Coronary artery (tissue), 2 donors: ENCODE measurements at regions not wholly inside any gene's neighbourhood (a gene's known extent, or its start where the extent isn't known, plus 50 kb on each side); places are given as distances from the start of the nearest gene placed in this dataset.
"Not testable (repeated sequence)": the region's sequence is repeated elsewhere in the genome, so short reads cannot be mapped to it uniquely, and the experiment has no call there.

Experiments
- DNase-seq: peaks from one replicate; pipeline ENCODE4 v3.0.0-alpha.2; 2017; ENCODE audit warnings: low spot score
- H3K27ac ChIP-seq, 2 donors: fragments of 200-600 bp; sonication (generic); one replicate each; pipeline ENCODE4 v1.5.1; 2016 to 2019
- H3K4me3 ChIP-seq: fragments of 200-600 bp; sonication (generic); 2 replicates; pipeline ENCODE4 v1.5.1; 2016; ENCODE audit warnings: mild to moderate bottlenecking, moderate library complexity
- CTCF ChIP-seq: fragments of 200-600 bp; sonication (generic); IDR thresholded peaks from one replicate; pipeline ENCODE4 v1.5.1; 2019; ENCODE audit warnings: antibody characterized with exemption

GRCh38 chr10:93222876-93223275, 149.2 kb downstream of the CYP26A1 start:
- no peak for DNase-seq
- H3K27ac ChIP-seq, result no peak overlapping the region
- no peak overlapping the region for H3K4me3 ChIP-seq
- TF ChIP-seq CTCF, result no peak

GRCh38 chr10:93223336-93223735, 149.6 kb downstream of the CYP26A1 start:
- Histone ChIP-seq H3K4me3 (no peak overlapping the region), H3K27ac (no peak overlapping the region)
- no peak for DNase-seq
- no peak for TF ChIP-seq CTCF

DNA sequence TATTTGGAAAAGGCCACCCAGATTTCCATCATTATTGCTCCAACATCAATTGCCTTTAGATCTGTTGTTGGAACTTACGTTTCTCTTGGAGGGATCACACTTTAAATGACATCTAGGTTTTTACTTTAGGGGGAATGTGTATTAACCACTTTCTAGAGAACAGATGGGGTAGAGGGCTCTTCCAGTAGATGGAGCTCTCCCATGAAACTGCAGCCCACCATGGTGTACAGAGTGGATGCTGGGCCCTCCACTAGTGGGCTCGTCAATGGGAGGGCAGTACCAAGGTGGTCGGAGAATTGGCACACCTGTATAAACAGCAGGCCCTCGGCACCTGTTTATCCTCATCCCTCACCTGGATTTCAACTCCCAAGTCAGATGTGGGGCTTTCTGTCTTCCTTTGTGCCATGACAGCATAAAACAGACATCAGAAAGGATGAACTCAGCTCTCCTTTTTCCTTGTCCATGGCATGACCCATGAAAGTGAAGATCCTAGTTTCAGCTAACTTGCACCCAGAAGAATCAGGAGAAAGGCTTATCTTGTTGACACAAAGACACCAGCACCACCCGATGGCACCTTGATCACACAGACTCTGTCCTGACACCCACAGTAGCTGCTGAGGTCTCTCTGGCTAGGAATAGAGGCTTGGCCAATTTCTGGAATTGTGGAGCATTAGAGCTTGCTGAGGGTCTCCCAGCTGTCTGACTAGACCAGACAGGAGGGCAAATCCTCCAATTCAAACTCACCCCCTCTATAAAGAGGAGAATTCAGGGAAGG, 150.5 kb downstream of the CYP26A1 start:
- no peak for TF ChIP-seq CTCF
- Histone ChIP-seq H3K27ac (no peak overlapping the region), H3K4me3 (no peak overlapping the region)
- no peak for DNase-seq

- Histone ChIP-seq H3K27ac (no peak overlapping the region), H3K4me3 (no peak overlapping the region)
- DNase-seq, result no peak
- TF ChIP-seq CTCF, result no peak
Measured at GRCh38 chr10:93225938-93226337, 152.2 kb downstream of the CYP26A1 start.

- H3K27ac ChIP-seq, result no peak overlapping the region
- no peak overlapping the region for H3K4me3 ChIP-seq
- no peak for DNase-seq
- no peak for TF ChIP-seq CTCF
Measured at GRCh38 chr10:93226619-93227018, 152.9 kb downstream of the CYP26A1 start.

GRCh38 chr10:93230596-93230995, 156.9 kb downstream of the CYP26A1 start:
- not testable (repeated sequence) for H3K4me3 ChIP-seq, H3K27ac ChIP-seq, DNase-seq

GRCh38 chr10:93232159-93232558, 158.5 kb downstream of the CYP26A1 start:
- not testable (repeated sequence) for H3K4me3 ChIP-seq, DNase-seq, H3K27ac ChIP-seq

GRCh38 chr10:93234940-93235339, 161.2 kb downstream of the CYP26A1 start:
- H3K4me3 ChIP-seq, DNase-seq, H3K27ac ChIP-seq: not testable (repeated sequence)

- DNase-seq, result no peak
- TF ChIP-seq CTCF, result no peak
- H3K27ac ChIP-seq, result no peak overlapping the region
- no peak overlapping the region for H3K4me3 ChIP-seq
Measured at GRCh38 chr10:93235686-93236085, 162.0 kb downstream of the CYP26A1 start.
